SW 1271 (cell line): ENCODE measurements at regions not wholly inside any gene's neighbourhood (a gene's known extent, or its start where the extent isn't known, plus 50 kb on each side); places are given as distances from the start of the nearest gene placed in this dataset.

Experiments
- DNase-seq, 2 experiments: peaks; one replicate each; lab custom pipeline; 2025; lab: John Stamatoyannopoulos, UW

- DNase-seq: no peak
Measured at GRCh38 chr13:34116651-34117050, 298.7 kb downstream of the RFC3 start.

GRCh38 chr13:34124666-34125306, 306.8 kb downstream of the RFC3 start:
- DNase-seq: no peak

DNA sequence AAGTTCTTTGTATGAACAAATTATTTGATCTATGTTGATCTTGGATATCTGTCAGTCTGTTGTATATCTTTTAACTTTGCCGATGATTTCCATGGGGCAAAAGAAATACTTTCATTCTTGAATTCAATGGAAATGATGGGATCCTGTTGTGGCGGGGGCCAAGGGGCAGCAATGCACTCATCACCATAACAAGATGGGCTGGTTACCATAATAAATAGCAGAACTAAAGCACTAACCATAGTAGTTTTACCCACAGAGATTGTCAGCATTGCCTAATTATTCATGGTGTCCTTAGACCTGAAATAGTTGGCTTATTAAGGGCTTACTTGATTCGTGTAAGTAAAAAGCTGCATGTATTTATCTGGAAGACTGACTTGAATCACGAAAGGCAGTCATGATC, 309.6 kb downstream of the RFC3 start:
- no peak for DNase-seq

GRCh38 chr13:34128661-34129060, 310.7 kb downstream of the RFC3 start:
- no peak for DNase-seq

- DNase-seq: no peak
Measured at GRCh38 chr13:34129436-34129835, 311.5 kb downstream of the RFC3 start.

- DNase-seq: no peak
Measured at GRCh38 chr13:34137200-34137599, 319.3 kb downstream of the RFC3 start.

DNA sequence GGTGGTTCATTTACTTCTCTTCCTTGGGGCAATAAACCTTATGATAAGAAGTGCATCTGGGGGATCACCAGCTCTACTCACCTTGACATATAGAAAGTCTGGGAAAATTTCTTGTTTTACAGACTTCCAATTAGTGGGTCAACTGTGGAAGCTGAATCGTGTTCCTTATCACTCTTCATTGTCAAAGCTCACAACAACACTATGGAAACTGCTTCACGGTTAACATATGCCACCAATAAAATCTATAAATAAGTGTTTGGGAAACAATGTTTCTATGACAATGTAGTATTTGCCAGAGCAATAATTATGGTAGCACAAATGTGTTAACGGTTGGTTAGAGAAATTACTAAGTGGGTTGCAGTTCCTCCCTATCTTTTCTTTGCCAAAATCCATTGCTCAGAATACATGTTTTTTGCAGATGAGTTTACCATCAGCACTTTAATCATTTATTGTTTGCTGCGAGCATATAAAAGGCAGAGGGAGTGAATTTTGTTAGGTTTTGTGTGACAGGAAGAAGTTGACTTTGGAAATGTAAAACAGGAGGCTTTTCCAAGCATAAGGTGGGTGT, 321.8 kb downstream of the RFC3 start:
- DNase-seq: no peak

- DNase-seq: no peak
Measured at GRCh38 chr13:34143637-34144036, 325.7 kb downstream of the RFC3 start.

- DNase-seq: no peak
Measured at GRCh38 chr13:34144142-34144541, 326.2 kb downstream of the RFC3 start.

- DNase-seq: no peak
Measured at GRCh38 chr13:34145061-34145460, 327.1 kb downstream of the RFC3 start.

DNA sequence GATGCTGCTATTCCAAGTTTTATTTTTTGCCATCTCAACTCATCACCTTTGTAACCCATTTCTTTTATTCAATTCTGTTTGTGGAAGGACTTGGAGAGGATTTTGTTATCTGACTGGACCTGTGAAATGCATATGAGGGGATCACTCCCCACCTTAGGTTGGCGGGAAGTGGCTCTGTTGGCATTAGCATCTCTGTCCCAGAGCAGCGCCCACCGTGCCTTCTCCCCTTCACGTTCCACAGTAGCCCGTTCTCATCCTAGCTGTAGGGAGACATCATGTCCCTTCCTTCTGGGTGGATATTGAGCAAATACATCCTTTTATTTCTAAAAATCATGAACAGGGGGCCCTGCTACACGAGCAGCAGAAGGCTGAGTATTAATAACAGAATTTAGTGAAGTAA, 330.4 kb downstream of the RFC3 start:
- no peak for DNase-seq

GRCh38 chr13:34151885-34152284, 333.9 kb downstream of the RFC3 start:
- DNase-seq: no peak

DNA sequence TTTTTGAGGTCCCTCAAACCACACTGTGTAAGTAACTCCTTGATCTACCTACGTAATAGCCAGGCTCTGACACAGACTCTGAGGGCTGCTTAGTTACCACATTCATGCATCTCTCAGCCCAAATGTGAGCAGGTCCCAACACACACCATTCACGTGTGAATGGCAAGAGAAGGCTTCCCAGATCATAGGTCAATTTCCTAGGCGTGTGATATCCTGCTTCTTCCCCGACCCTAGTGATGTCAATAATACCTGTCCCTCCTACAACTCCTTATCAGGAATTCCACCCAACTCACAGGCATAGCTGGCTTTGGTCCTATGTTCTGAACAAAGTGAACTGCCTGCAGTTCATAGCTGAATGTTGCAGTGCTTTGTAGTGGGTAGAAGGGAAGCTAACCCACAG, 334.5 kb downstream of the RFC3 start:
- DNase-seq: no peak

GRCh38 chr13:34152996-34153395, 335.0 kb downstream of the RFC3 start:
- no peak for DNase-seq

DNA sequence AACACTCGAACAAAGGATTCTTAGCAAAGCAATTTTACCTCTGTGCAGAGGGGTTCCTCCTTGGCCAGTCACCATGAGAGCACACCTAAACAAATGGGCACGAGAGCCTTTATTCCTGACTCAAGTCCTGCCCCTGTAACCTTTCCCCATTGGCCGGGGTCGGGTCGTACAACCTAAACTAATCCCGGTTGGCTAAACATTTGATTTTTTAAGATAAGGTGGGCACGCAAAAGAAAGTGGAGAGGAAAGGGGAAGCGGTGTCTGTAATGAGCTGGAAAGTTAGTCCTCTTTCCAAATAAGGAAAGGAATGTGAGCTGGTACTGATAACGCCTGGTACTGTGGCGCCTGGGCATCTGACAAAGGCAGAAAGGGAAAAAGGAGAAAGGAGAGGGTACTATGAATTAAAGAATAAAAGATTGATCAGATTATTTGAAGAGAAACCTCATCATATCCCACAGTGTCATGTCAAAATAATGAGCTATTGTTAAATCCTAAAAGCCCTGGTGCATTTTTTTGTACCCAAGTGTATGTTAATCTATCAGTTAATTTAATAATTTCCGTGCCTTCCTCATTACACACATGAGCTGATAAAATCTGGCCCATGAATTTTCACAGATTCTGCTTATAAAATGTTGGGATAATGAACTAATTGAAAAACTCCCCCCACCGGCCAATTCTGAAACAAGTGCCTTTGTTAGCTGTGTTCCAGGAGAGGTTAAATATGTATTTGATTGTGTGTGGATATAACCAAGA, 335.7 kb downstream of the RFC3 start:
- no peak for DNase-seq

DNA sequence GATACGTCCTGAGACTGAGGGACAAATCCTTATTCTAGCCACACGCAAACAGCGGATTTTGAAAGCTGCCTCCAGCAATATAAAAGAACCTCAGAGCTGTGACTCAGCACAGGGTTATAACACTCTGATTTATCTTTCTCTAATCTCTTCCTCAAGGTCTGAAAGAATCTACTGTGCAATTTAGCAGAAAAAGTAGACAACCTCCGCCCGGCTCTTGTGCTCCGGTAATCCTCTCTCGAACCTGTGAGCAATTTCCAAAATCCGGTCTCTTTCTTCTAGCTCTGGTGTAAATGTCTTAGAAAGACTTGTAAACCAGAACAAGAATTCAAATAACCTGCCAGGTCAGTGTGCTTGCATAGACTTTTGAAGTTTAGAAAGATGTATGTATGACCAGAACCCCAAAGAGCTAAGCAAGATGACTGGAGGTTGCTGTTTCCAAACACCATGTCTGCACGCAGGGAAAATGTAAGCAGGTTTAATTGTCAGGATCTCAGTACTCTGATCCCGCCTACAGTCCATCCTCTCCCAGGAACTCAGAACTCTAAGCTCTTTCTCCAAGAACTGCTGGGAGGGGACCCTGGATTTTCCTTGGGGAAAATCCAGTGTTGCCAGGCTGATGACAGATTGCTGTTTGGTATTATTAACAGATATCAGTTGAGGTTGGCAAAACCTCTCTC, 338.1 kb downstream of the RFC3 start:
- DNase-seq: peak in 1 of 2 experiments; percentile 67

DNA sequence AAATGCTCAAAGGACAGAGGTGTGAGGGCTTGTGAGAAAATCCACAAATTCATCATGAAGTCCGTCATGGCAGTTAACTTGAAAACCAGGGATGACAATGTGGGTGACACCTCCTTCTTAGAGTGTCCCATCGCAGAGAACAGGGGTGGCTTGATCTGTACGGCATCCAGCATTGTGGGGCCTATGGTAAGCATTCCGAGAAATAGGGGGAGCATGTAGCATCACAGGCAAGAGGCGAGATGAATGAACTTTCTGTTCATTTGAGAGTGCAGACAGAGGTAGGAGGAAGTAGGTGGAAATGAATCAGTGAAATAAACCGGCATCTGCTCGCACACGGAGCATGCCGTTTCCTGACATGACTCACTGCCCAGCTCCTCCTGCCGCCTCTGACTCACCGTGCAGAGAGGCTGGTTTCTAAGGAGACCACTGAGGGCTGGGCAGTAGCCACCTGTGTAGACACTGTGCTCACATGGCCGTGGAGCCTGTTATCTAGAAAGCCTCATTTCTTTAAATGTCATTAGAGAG, 339.0 kb downstream of the RFC3 start:
- peak; percentile 91 to 96 for DNase-seq

GRCh38 chr13:34159946-34160345, 342.0 kb downstream of the RFC3 start:
- DNase-seq: no peak

GRCh38 chr13:34161931-34162543, 344.1 kb downstream of the RFC3 start:
- DNase-seq: no peak

DNA sequence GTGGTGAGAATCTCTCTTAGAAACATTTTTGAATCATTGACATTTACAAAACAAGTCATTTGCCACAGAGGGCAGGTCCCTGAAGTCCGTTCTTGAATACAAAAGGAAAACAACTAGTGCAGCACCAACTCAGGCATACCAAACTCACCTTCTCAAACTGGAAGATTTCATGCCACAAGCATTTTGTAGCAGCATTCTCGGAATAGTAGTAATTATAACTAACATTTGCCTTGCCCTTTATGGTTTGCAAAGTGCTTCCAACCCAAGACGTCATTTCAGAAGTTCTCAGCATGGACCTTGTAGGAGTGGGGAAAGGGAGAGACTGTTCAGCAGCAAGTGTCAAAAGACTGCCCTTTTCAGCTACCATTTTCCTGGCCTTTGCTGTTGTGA, 344.6 kb downstream of the RFC3 start:
- no peak for DNase-seq

GRCh38 chr13:34164582-34164981, 346.6 kb downstream of the RFC3 start:
- no peak for DNase-seq

DNA sequence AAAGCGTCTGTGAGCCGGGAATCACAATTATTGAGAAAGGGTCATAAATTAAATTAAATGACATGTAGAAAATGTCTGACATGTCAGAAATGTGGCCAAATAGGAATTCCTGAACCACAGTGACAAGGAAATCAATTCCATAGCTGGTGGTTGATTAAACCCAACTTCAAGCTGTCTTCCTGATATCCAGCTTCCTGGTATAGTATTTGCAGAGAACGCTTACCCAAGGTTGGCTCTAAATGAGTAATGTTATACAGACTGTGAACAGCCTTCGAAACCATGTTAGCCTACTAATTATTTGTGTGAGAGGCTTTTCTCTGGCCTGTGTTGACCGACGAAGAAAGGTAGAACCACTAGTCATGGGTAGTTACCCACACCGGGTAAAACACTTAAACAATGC, 347.2 kb downstream of the RFC3 start:
- DNase-seq: no peak
